ENCODE measurements at regions not wholly inside any gene's neighbourhood (a gene's known extent, or its start where the extent isn't known, plus 50 kb on each side); places are given as distances from the start of the nearest gene placed in this dataset.

DNA sequence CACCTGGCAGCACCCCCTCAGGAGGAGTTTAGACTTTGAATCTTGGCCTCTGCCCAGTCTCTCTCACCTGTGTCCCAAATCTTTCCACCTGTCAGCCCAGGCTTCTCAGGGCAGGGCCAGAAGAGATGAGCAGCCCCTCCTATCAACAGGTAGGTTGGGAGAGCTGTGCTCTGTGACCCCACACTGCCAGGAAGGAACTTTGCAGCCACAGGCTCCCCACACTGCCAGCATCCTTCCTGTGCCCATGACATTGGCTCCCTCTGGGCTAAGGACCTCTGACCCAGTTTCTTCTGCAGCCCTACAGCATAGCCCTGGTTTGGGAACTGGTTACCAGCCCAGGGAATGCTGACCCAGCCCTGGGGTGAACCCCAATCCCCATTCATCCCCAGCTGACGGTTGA lies 115.7 kb upstream of the IQSEC1 start:
- TF ChIP-seq, protein P1, sequence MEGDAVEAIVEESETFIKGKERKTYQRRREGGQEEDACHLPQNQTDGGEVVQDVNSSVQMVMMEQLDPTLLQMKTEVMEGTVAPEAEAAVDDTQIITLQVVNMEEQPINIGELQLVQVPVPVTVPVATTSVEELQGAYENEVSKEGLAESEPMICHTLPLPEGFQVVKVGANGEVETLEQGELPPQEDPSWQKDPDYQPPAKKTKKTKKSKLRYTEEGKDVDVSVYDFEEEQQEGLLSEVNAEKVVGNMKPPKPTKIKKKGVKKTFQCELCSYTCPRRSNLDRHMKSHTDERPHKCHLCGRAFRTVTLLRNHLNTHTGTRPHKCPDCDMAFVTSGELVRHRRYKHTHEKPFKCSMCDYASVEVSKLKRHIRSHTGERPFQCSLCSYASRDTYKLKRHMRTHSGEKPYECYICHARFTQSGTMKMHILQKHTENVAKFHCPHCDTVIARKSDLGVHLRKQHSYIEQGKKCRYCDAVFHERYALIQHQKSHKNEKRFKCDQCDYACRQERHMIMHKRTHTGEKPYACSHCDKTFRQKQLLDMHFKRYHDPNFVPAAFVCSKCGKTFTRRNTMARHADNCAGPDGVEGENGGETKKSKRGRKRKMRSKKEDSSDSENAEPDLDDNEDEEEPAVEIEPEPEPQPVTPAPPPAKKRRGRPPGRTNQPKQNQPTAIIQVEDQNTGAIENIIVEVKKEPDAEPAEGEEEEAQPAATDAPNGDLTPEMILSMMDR (IDR thresholded peaks at IDR 0.05 in 8 of 11, conservative IDR thresholded peaks at IDR 0.05 in 3 of 11): no peak
- no peak for TF ChIP-seq POLR2AphosphoS5 (IDR thresholded peaks at IDR 0.05)

Measured in spleen (tissue), 7 donors.